ENCODE measurements at regions not wholly inside any gene's neighbourhood (a gene's known extent, or its start where the extent isn't known, plus 50 kb on each side); places are given as distances from the start of the nearest gene placed in this dataset.

DNA sequence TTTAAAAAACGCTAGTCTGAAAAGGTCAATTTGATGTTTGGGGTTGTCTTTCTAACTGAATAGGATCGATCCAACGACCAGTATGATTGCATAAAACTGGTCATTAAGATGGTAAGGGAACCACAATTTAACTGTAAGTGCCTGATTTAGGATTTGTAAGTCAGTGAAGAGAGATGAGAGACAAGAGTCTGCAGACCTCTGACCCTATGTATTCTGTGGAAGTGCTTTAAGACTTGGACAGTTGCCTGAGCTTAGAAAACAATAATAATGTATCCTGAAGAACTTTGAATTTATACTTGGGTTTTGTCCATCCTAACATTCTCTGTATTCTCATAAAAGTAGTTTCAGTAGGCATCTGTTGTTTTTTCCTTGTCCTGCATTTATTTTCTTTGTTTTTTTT is 221.4 kb upstream of the SUCLG2 start:
- TF ChIP-seq TAF1 (IDR thresholded peaks at IDR 0.05; ENCODE audit: borderline replicate concordance, insufficient read depth, low read length) (no peak), SIN3A (IDR thresholded peaks at IDR 0.05; ENCODE audit: borderline replicate concordance, insufficient read depth, low read length) (no peak), POLR2AphosphoS5 (IDR thresholded peaks at IDR 0.05; ENCODE audit: low read depth, low read length) (no peak), FOXP2 (optimal IDR thresholded peaks at IDR 0.05; ENCODE audit: borderline replicate concordance, extremely low read depth, extremely low read length, insufficient read depth) (no peak)
- TF ChIP-seq, protein P1, sequence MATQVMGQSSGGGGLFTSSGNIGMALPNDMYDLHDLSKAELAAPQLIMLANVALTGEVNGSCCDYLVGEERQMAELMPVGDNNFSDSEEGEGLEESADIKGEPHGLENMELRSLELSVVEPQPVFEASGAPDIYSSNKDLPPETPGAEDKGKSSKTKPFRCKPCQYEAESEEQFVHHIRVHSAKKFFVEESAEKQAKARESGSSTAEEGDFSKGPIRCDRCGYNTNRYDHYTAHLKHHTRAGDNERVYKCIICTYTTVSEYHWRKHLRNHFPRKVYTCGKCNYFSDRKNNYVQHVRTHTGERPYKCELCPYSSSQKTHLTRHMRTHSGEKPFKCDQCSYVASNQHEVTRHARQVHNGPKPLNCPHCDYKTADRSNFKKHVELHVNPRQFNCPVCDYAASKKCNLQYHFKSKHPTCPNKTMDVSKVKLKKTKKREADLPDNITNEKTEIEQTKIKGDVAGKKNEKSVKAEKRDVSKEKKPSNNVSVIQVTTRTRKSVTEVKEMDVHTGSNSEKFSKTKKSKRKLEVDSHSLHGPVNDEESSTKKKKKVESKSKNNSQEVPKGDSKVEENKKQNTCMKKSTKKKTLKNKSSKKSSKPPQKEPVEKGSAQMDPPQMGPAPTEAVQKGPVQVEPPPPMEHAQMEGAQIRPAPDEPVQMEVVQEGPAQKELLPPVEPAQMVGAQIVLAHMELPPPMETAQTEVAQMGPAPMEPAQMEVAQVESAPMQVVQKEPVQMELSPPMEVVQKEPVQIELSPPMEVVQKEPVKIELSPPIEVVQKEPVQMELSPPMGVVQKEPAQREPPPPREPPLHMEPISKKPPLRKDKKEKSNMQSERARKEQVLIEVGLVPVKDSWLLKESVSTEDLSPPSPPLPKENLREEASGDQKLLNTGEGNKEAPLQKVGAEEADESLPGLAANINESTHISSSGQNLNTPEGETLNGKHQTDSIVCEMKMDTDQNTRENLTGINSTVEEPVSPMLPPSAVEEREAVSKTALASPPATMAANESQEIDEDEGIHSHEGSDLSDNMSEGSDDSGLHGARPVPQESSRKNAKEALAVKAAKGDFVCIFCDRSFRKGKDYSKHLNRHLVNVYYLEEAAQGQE (IDR thresholded peaks at IDR 0.05; ENCODE audit: insufficient read depth in 1 of 2, low read depth in 2 of 2, low read length in 2 of 2): no peak

DNA sequence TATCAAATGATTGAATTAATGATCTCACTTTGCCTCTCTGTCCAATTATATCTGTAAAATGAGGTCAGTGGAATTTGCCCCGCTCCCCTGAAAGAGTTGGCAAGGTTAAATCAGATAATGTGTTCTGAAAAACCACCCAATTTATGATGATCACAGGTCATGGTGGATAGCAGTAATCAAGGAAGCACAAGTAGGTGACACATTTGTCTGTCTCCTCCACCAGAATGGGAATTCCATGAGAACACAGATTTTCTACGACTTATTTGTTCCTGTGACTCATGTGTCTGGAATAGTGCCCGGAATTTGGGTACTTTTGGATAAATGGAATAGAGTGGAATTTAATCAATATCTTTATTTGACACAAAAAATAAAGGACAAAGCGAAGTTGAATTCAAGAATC is 220.9 kb upstream of the SUCLG2 start:
- TF ChIP-seq FOXP2 (optimal IDR thresholded peaks at IDR 0.05; ENCODE audit: borderline replicate concordance, extremely low read depth, extremely low read length, insufficient read depth): no peak
- no peak for TF ChIP-seq POLR2AphosphoS5 (IDR thresholded peaks at IDR 0.05; ENCODE audit: low read depth, low read length)
- TF ChIP-seq, protein P1 (IDR thresholded peaks at IDR 0.05; ENCODE audit: insufficient read depth in 1 of 2, low read depth in 2 of 2, low read length in 2 of 2): no peak
- no peak for TF ChIP-seq TAF1 (IDR thresholded peaks at IDR 0.05; ENCODE audit: borderline replicate concordance, insufficient read depth, low read length)
- no peak for TF ChIP-seq SIN3A (IDR thresholded peaks at IDR 0.05; ENCODE audit: borderline replicate concordance, insufficient read depth, low read length)

DNA sequence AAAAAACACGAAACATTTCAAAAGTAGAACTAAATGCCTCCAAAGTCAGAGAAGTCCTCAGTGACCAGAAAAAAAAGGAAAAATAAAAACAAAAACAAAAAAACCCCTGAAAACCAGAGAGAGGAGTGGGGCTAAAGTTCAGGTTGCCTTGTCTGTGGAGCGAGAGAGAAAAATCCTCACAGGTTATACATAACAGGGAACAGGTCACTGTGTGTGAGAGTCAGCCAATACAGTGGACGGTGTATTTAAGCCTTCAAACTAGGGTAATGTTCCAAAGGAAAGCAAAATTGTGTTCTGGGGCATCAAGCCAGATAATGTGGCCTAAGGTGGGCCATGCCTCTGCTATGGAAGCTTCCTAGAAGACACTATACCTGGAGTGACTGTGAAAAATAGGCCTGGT is 216.1 kb upstream of the SUCLG2 start:
- TF ChIP-seq FOXP2 (optimal IDR thresholded peaks at IDR 0.05; ENCODE audit: borderline replicate concordance, extremely low read depth, extremely low read length, insufficient read depth): no peak
- no peak for TF ChIP-seq POLR2AphosphoS5 (IDR thresholded peaks at IDR 0.05; ENCODE audit: low read depth, low read length)
- TF ChIP-seq, protein P1 (IDR thresholded peaks at IDR 0.05; ENCODE audit: insufficient read depth in 1 of 2, low read depth in 2 of 2, low read length in 2 of 2): no peak
- TF ChIP-seq TAF1 (IDR thresholded peaks at IDR 0.05; ENCODE audit: borderline replicate concordance, insufficient read depth, low read length): no peak
- TF ChIP-seq SIN3A (IDR thresholded peaks at IDR 0.05; ENCODE audit: borderline replicate concordance, insufficient read depth, low read length): no peak

DNA sequence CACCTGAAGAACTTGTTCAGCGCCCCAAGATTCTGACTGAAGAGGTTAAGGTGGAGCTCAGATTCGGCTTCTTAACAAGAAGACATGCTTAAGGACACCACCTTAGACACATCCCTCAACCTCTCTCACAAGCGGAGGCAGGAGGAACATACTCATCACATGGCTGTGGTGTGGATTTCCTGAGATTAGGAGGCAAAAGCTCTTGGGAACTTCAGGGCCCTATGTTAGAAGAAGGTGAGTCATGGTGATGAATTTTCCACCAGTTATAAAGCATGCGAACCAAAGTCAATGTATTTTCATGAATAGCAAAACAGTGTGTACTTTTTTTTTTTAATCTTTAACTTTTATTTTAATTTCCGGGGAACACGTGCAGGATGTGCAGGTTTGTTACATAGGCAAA is 212.2 kb upstream of the SUCLG2 start:
- TF ChIP-seq, protein P1 (IDR thresholded peaks at IDR 0.05; ENCODE audit: insufficient read depth in 1 of 2, low read depth in 2 of 2, low read length in 2 of 2): no peak
- TF ChIP-seq POLR2AphosphoS5 (IDR thresholded peaks at IDR 0.05; ENCODE audit: low read depth, low read length) (no peak), FOXP2 (optimal IDR thresholded peaks at IDR 0.05; ENCODE audit: borderline replicate concordance, extremely low read depth, extremely low read length, insufficient read depth) (no peak), SIN3A (IDR thresholded peaks at IDR 0.05; ENCODE audit: borderline replicate concordance, insufficient read depth, low read length) (no peak), TAF1 (IDR thresholded peaks at IDR 0.05; ENCODE audit: borderline replicate concordance, insufficient read depth, low read length) (no peak)
